ENCODE measurements at regions not wholly inside any gene's neighbourhood (a gene's known extent, or its start where the extent isn't known, plus 50 kb on each side); places are given as distances from the start of the nearest gene placed in this dataset.
A peak's percentile ranks its signal among the peaks of the same experiment; 100 is the strongest.

DNA sequence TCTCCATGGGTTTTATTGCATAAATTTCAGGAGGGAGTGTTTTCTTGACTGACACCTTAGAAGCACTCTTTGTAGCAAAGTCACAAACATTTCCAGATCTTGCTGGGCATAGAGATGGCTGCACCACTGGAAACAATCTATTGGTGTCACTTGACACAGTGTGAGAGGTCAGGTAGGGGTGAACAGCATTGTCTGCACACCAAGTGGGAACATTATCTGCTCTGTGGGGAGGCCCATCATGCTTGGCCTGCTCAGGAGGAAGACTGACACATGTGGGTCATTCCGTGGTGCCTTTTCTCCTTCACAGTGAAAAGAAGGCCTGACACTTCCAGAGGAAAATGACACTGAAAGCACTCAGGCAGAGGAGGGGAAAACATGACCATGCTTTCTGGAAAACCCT is 149.9 kb upstream of the GALNT15 start:
- H3K36me3 ChIP-seq, result no peaks in the 10 kb centered on the region
- no peak for DNase-seq
- H3K4me3 ChIP-seq, result no peak overlapping the region
- H3K9me3 ChIP-seq (replicated peaks), result no peaks in the 10 kb centered on the region
- H3K27me3 ChIP-seq, result no peaks in the 10 kb centered on the region
- no peak overlapping the region for H3K27ac ChIP-seq
- no peaks in the 10 kb centered on the region for H3K4me1 ChIP-seq

- H3K4me3 ChIP-seq, result no peak overlapping the region
- no peaks in the 10 kb centered on the region for H3K27me3 ChIP-seq
- no peaks in the 10 kb centered on the region for H3K36me3 ChIP-seq
- H3K9me3 ChIP-seq (replicated peaks), result no peaks in the 10 kb centered on the region
- no peak overlapping the region for H3K27ac ChIP-seq
- DNase-seq, result peak in 1 of 2 experiments; percentile 8
- no peaks in the 10 kb centered on the region for H3K4me1 ChIP-seq
Observed at GRCh38 chr3:16026753-16027152, 147.7 kb upstream of the GALNT15 start.

- no peaks in the 10 kb centered on the region for H3K36me3 ChIP-seq
- no peak for DNase-seq
- H3K9me3 ChIP-seq (replicated peaks), result no peaks in the 10 kb centered on the region
- no peaks in the 10 kb centered on the region for H3K27me3 ChIP-seq
- no peak overlapping the region for H3K27ac ChIP-seq
- no peak overlapping the region for H3K4me3 ChIP-seq
- no peaks in the 10 kb centered on the region for H3K4me1 ChIP-seq
Observed at GRCh38 chr3:16028604-16029003, 145.9 kb upstream of the GALNT15 start.

DNA sequence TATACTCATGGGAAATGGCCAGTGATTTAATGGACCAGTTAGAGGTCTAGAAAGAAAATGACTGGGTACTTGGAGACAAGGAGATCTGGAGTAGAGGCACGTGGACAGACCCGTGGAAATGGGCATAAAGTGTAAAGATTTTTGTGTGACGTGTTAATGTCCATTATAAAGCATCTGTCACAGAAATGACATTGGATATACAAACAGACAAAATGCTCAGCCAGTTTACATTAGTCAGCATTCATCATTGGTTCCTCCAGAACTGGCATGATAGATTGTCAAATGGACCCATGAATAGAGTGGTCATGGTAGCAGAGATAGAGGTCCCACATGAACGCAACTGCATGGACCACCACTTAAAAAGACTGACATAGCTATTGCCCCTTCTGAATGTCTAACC is 144.1 kb upstream of the GALNT15 start:
- Histone ChIP-seq H3K4me1 (no peaks in the 10 kb centered on the region), H3K27me3 (no peaks in the 10 kb centered on the region), H3K9me3 (replicated peaks) (no peaks in the 10 kb centered on the region), H3K27ac (no peak overlapping the region), H3K4me3 (no peak overlapping the region), H3K36me3 (no peaks in the 10 kb centered on the region)
- DNase-seq, result no peak

- DNase-seq, result no peak
- Histone ChIP-seq H3K4me3 (no peak overlapping the region), H3K9me3 (replicated peaks) (no peaks in the 10 kb centered on the region), H3K4me1 (no peaks in the 10 kb centered on the region), H3K27me3 (no peaks in the 10 kb centered on the region), H3K36me3 (no peaks in the 10 kb centered on the region), H3K27ac (no peak overlapping the region)
Observed at GRCh38 chr3:16031434-16031833, 143.0 kb upstream of the GALNT15 start.

- Histone ChIP-seq H3K9me3 (replicated peaks) (no peaks in the 10 kb centered on the region), H3K27me3 (no peaks in the 10 kb centered on the region), H3K4me3 (no peak overlapping the region), H3K27ac (no peak overlapping the region), H3K4me1 (no peaks in the 10 kb centered on the region), H3K36me3 (no peaks in the 10 kb centered on the region)
- no peak for DNase-seq
Observed at GRCh38 chr3:16033889-16034687, 140.4 kb upstream of the GALNT15 start.

DNA sequence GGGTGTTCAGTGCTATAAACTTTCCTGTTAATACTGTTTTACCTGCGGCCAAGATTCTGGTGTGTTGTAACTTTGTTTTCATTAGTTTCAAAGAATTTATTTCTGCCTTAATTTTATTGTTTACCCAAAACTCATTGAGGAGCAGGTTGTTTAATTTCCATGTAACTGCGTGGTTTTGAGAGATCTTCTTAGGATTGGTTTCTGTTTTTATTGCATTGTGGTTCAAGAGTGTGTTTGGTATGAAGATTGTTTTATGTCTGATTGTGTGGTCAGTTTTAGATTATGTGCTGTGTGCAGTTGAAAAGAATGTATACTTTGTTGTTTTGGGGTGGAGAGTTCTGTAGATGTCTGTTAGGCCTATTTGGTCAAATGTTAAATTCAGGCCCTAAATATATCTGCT is 133.5 kb upstream of the GALNT15 start:
- Histone ChIP-seq H3K4me3 (no peak overlapping the region), H3K27ac (no peak overlapping the region), H3K9me3 (replicated peaks) (no peaks in the 10 kb centered on the region), H3K27me3 (no peaks in the 10 kb centered on the region), H3K36me3 (no peaks in the 10 kb centered on the region), H3K4me1 (no peaks in the 10 kb centered on the region)
- no peak for DNase-seq

DNA sequence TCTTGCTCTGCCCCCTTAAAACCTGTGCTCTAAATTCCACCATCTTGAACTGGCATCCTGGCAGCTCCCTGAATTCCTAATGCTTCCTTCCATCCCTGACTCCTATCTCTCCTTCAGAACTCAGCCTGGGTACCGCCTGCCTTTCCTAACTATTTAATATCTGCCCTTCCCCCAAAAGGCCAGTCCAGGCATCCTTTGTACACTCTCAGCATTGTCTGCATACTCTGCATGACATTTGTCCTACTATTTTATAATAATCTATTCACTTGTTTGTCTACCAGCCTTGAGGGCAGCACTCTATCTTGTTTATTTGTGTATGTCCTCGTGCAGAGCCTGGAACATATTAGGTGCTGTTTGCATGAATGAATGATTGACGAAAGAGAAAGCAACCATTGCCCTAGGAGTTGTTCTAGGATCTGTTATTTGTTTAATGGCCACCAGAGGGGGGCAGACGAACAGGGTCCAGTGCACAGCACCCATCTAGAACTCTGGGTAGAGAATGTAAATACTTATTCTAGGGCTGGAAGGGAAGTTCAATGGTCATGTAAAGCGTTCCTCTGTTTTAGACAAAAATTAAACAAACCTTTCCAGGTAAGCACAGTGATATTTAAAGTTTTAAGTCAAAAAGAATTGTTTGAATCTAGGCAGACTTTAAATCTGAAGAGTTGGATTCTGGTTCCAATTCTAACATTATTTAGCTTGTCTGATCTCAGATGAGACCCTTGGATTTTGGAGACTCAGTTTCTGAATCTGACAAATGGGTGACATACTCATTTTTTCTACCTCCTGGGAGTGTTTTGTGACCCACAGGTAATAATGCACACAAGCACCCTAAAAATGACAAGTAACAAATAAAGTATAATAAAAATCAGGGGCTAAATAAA is 125.8 kb upstream of the GALNT15 start:
- H3K27ac ChIP-seq, result no peak overlapping the region
- H3K36me3 ChIP-seq, result no peaks in the 10 kb centered on the region
- H3K9me3 ChIP-seq (replicated peaks), result no peaks in the 10 kb centered on the region
- no peaks in the 10 kb centered on the region for H3K27me3 ChIP-seq
- H3K4me3 ChIP-seq, result no peak overlapping the region
- H3K4me1 ChIP-seq, result no peaks in the 10 kb centered on the region
- DNase-seq, result peak; percentile 33 to 76

DNA sequence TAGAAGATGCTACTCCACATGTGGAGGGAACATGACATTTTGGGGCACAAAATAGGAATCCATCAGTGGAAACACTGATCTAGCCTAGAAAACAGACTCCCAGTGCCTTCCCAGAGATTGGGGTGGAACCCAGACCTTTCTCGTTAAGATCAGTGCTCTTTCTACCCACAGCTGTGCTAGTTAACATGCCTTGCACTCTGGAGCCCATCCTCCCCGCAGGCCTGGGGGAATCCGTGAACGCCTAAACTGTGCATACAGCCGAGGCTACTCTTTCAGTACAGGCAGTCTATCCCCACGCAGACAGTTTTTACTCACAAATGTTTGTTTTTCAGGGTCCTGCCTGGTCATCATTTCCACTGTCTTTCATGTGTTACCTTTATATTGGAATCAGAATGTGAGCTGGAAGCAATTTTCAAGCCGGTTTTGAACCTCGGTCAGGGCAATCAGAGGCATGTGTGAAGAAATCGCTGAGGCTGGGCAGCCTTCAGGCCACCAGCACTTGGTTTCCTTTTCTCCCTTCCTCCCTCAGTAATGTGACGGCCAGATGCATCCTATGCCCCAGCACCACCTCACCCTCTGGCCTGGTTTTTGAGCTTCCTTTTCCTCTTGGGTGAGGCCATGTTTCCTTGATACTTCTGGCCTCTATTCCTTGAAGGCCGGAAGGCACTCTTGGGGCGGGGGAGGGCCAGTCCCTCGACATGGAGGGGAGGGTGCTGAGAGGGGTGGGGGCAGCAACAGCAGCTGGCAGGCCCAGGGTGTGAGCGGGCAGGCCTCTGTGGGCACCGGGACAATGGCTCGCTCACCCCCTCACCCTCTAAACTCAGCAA is 123.6 kb upstream of the GALNT15 start:
- Histone ChIP-seq H3K4me3 (no peak overlapping the region), H3K27me3 (no peaks in the 10 kb centered on the region), H3K27ac (no peak overlapping the region), H3K4me1 (no peaks in the 10 kb centered on the region), H3K9me3 (replicated peaks) (no peaks in the 10 kb centered on the region), H3K36me3 (no peaks in the 10 kb centered on the region)
- no peak for DNase-seq

DNA sequence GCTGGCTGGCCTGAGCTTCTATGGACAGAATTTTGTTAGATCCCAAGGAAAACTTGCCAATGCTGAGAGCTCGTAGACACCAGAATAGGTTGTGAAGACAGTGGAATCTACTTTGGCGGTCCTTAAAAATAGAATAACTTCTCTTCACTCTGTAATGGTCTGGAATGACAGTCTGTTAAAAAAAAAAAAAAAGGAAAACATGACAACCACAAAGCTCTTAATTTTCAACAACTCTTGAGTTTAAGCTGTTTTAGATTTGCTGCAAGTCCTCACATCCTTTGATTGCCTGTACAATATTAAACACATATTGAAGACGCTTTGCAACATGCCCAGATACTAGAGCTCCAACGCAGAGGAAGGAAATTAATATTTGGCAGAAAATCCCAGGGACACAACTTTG is 122.8 kb upstream of the GALNT15 start:
- H3K36me3 ChIP-seq, result no peaks in the 10 kb centered on the region
- H3K4me3 ChIP-seq, result no peak overlapping the region
- no peak overlapping the region for H3K27ac ChIP-seq
- no peak for DNase-seq
- H3K27me3 ChIP-seq, result no peaks in the 10 kb centered on the region
- no peaks in the 10 kb centered on the region for H3K9me3 ChIP-seq (replicated peaks)
- no peaks in the 10 kb centered on the region for H3K4me1 ChIP-seq

- Histone ChIP-seq H3K4me1 (no peaks in the 10 kb centered on the region), H3K27ac (no peak overlapping the region), H3K36me3 (no peaks in the 10 kb centered on the region), H3K9me3 (replicated peaks) (no peaks in the 10 kb centered on the region), H3K27me3 (no peaks in the 10 kb centered on the region), H3K4me3 (no peak overlapping the region)
- DNase-seq, result no peak
Observed at GRCh38 chr3:16052964-16053363, 121.5 kb upstream of the GALNT15 start.

GRCh38 chr3:16053794-16054193 is 120.7 kb upstream of the GALNT15 start:
- DNase-seq, result no peak
- H3K4me3 ChIP-seq, result no peak overlapping the region
- no peaks in the 10 kb centered on the region for H3K36me3 ChIP-seq
- H3K9me3 ChIP-seq (replicated peaks), result no peaks in the 10 kb centered on the region
- H3K4me1 ChIP-seq, result no peaks in the 10 kb centered on the region
- no peak overlapping the region for H3K27ac ChIP-seq
- H3K27me3 ChIP-seq, result no peaks in the 10 kb centered on the region

DNA sequence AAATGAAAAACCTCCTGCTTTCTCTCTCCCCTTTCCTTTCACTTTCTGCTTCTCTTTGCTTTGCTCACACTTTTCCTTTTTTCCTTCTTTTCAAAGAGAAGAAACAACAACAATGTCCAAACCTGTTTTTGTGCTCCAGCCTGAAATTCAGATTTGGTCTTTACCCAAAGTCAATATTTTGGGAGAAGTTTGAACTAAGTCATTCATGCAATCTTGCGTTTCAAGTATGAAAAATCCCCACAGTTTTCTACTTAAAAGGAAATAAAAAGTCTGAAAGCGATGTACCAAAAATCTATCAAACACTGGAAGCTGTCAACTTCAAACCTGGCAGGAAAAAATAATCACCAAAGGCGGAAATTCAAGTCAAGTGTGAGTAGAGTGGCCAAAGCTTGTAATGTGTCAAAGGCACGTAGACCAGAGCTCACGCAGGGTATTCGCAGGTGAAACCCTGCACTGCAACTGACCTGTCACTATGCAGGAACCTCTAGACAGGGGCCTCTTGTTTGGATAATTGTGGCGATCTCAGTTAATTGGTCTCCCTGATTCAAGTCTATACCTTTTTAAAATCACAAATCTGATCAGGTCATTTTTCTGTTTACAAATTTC is 118.8 kb upstream of the GALNT15 start:
- Histone ChIP-seq H3K27ac (no peak overlapping the region), H3K9me3 (replicated peaks) (no peaks in the 10 kb centered on the region), H3K4me3 (no peak overlapping the region), H3K27me3 (no peaks in the 10 kb centered on the region), H3K36me3 (no peaks in the 10 kb centered on the region), H3K4me1 (peaks cover 14% of the 10 kb centered on the region)
- DNase-seq, result no peak

GRCh38 chr3:16056217-16056616 is 118.3 kb upstream of the GALNT15 start:
- peaks cover 19% of the 10 kb centered on the region for H3K4me1 ChIP-seq
- H3K27ac ChIP-seq, result no peak overlapping the region
- no peaks in the 10 kb centered on the region for H3K27me3 ChIP-seq
- no peaks in the 10 kb centered on the region for H3K9me3 ChIP-seq (replicated peaks)
- H3K4me3 ChIP-seq, result no peak overlapping the region
- DNase-seq, result no peak
- H3K36me3 ChIP-seq, result no peaks in the 10 kb centered on the region

Measured in SJCRH30 (cell line).